ENCODE measurements at regions not wholly inside any gene's neighbourhood (a gene's known extent, or its start where the extent isn't known, plus 50 kb on each side); places are given as distances from the start of the nearest gene placed in this dataset.

DNA sequence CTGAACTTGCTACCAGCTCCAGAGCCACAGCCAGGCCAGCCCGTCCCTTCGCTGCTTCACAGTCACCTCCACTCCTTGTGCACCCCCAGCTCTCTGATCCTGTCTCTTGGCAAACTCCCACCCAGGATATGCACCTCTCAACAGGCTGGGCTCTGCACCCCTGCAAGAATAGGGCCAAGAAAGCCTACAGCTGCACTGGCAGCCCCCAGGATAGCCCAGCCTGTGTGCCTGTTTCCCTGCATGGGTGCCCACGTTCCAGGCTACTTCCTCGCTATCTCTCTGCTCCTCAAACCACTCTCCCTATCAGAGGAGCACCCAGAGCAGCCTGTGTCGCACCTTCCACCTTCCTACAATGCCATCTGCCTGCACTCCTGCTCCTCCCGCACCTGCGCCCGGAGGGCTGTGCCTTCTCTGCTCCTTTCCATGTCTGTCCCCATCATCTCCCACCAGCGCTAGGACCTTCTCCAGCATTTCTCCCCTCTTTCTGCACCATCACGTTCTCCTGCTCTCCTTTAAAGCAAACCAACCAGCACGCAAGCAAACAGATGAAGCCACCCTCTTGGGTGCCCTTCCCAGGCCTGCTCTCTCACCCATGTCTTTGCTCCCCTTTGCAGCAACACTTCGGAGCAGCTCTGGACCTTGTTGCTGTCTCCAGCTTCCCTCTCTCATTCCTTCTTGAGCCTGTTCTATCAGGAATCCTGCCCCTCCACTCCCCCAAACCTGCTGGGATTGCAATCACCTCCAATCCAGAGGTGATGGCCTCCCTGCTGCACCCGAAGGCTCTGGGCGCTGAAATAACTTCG, 313.2 kb upstream of the HS6ST1 start:
- H3K9me3 Mint-ChIP-seq: no peaks in the 10 kb centered on the region
- no peaks in the 10 kb centered on the region for H3K4me1 Mint-ChIP-seq (ENCODE audit: low read depth)
- H3K36me3 Mint-ChIP-seq (ENCODE audit: low read depth): no peaks in the 10 kb centered on the region
- DNase-seq (ENCODE audit: low spot score): no peak
- intact Hi-C loops (cut with micrococcal nuclease): no loop called here
- H3K27me3 Mint-ChIP-seq (ENCODE audit: insufficient read depth): peaks cover 54% of the 10 kb centered on the region
- H3K27ac Mint-ChIP-seq: no peak overlapping the region
- no peak overlapping the region for H3K4me3 Mint-ChIP-seq

DNA sequence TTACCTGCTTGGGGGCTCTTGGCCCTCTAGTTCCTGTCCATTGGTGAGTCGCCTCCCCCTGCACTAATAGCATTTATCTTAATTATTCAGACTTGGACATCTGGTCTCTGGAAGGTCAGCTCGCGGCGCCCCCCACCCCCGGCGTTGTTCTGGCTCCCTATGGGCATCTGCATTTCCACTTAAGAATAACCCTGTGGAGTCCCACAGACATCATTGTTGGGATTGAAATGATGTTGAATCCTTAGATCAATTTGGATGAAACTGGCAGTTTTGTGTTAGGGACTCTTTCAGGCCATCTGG, 313.8 kb upstream of the HS6ST1 start:
- DNase-seq (ENCODE audit: low spot score): no peak
- Mint-ChIP-seq H3K9me3 (no peaks in the 10 kb centered on the region), H3K4me1 (ENCODE audit: low read depth) (no peaks in the 10 kb centered on the region), H3K4me3 (no peak overlapping the region), H3K27ac (no peak overlapping the region), H3K36me3 (ENCODE audit: low read depth) (no peaks in the 10 kb centered on the region), H3K27me3 (ENCODE audit: insufficient read depth) (peaks cover 50% of the 10 kb centered on the region)
- intact Hi-C loops (cut with micrococcal nuclease): no loop called here

DNA sequence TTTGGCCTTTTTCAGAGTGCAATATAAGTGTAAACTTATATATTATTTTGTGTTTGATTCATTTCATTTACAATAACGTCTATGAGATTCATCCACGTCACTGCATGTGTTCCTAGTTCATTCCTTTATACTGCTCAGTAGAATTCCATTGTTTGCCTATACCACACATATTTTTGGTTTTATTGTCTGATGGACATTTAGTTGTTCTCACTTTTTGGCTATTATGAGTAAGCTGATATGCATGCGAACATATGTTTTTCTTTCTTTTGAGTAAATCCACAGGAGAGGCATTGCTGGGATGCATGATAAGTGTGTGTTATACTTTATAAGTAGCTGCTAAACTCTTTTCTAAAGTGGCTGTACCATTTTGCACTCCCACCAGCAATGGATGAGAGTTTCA, 314.8 kb upstream of the HS6ST1 start:
- no peak for DNase-seq (ENCODE audit: low spot score)
- intact Hi-C loops (cut with micrococcal nuclease): no loop called here
- H3K4me1 Mint-ChIP-seq (ENCODE audit: low read depth): no peaks in the 10 kb centered on the region
- H3K36me3 Mint-ChIP-seq (ENCODE audit: low read depth): no peaks in the 10 kb centered on the region
- no peak overlapping the region for H3K4me3 Mint-ChIP-seq
- peaks cover 44% of the 10 kb centered on the region for H3K27me3 Mint-ChIP-seq (ENCODE audit: insufficient read depth)
- H3K27ac Mint-ChIP-seq: no peak overlapping the region
- H3K9me3 Mint-ChIP-seq: no peaks in the 10 kb centered on the region

DNA sequence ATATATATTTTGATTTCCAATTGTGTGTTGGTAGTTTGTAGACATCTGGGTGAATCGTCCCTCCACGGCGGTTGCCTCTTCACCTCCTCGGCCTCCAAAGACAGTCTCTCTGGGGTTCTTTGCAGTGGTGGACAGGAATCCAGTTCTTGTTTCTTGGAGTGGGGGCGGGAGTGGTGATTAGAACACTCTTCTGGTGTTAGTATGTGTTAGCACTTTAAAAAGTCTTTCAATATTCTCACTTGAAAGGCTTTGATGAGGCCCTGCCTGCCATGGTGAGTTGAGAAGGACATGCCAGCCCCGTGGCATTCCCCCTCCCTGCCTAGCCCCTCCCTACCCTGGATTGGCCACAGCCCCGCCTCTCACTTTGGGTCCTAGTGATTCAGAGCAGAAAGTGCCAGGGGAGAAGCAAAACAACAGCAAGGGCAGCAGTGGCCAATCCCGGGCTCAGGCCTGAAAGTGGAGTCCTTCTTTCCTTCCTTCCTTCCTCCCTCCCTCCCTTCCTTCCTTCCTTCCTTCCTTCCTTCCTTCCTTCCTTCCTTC, 316.8 kb upstream of the HS6ST1 start:
- intact Hi-C loops (cut with micrococcal nuclease): no loop called here
- no peaks in the 10 kb centered on the region for H3K4me1 Mint-ChIP-seq (ENCODE audit: low read depth)
- no peak for DNase-seq (ENCODE audit: low spot score)
- no peaks in the 10 kb centered on the region for H3K9me3 Mint-ChIP-seq
- no peak overlapping the region for H3K4me3 Mint-ChIP-seq
- no peak overlapping the region for H3K27ac Mint-ChIP-seq
- peaks cover 35% of the 10 kb centered on the region for H3K27me3 Mint-ChIP-seq (ENCODE audit: insufficient read depth)
- no peaks in the 10 kb centered on the region for H3K36me3 Mint-ChIP-seq (ENCODE audit: low read depth)

DNA sequence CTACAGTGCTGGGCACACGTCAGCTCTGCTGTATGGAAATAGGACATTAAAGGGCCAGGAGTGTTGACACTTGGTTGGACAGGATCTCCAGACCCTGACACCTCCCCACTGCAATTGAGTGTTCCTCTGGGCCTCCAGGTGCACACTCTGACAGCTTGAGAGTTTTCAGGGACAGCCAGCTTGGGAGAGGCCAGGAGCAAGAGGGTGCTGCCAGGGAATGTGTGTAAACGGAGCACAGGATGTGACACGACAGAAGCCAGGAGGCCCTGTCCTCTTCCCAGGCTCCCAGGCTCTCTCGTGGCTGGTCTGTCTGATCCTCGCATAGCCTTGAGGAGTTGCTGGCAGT, 318.1 kb upstream of the HS6ST1 start:
- Mint-ChIP-seq H3K4me3 (no peak overlapping the region), H3K27ac (no peak overlapping the region), H3K27me3 (ENCODE audit: insufficient read depth) (peaks cover 37% of the 10 kb centered on the region), H3K4me1 (ENCODE audit: low read depth) (no peaks in the 10 kb centered on the region), H3K9me3 (no peaks in the 10 kb centered on the region), H3K36me3 (ENCODE audit: low read depth) (no peaks in the 10 kb centered on the region)
- intact Hi-C loops (cut with micrococcal nuclease): no loop called here
- DNase-seq (ENCODE audit: low spot score): no peak

DNA sequence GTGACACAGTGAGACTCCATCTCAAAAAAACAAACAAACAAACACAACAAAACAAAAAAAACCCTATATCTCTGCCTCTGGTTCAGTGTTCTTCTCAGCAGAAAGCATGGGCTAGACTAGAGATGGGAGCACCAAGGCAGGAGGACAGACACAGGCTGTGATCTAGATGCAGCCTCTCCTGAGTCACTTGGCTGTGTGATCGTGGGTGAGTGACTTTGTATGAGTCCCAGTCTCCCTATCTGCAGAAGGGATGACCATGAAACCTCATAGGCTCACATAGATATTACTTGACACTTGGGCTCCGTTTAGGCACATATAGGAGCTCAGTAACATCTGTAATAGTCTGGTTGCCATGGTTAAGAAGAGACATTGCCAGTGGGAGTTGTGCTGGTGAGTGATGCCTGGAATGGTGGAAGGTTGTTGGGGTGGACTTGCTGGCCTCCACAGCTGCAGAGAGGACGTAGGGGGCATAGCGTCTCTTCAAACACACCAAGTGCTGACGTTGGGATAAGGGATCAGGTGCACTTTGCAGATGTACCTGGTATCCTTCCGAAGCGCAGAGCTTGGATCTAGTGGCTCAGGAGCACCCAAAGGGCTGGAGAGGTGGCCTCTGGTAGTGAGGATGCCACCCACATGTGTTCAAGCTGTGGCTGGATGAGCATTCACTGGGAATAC, 318.9 kb upstream of the HS6ST1 start:
- Mint-ChIP-seq H3K9me3 (no peaks in the 10 kb centered on the region), H3K27ac (no peak overlapping the region), H3K27me3 (ENCODE audit: insufficient read depth) (peaks cover 32% of the 10 kb centered on the region), H3K4me1 (ENCODE audit: low read depth) (no peaks in the 10 kb centered on the region), H3K36me3 (ENCODE audit: low read depth) (no peaks in the 10 kb centered on the region), H3K4me3 (no peak overlapping the region)
- intact Hi-C loops (cut with micrococcal nuclease): no loop called here
- no peak for DNase-seq (ENCODE audit: low spot score)

DNA sequence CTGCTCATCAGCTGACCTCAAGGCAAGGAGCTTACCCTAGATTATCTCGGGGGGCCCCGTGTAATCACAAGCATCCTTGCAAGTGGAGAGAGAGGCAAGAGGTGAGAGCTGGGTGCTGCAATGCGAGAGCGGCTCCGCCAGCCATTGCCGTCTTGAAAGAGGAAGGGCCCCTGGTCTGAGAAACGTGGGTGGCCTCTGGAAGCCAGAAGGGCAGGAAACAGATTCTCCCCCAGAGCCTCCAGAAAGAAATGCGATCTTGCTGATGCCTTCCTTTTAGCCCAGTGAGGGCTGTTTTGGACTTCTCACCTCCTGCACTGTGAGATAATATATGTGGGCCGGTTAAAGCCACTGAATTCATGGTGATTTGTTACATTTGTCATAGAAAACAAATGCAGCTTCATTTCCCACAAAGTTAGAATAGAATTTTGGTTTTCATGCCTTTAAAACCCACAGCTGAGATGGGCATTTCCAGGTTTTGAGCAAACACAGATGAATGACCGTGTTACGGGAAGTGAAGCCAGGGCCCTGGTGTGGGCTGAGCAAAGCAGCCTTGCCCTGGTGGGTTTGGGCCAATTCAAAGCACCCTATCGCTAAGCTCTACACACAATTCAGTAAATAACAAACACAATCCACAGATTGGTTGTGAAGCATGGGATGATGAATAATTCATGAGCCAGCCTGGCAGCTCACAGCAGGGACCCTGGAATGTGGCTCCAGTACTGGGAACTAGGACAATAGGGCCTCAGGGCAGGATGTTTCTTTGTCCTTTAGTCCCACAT, 319.9 kb upstream of the HS6ST1 start:
- H3K4me1 Mint-ChIP-seq (ENCODE audit: low read depth): no peaks in the 10 kb centered on the region
- H3K36me3 Mint-ChIP-seq (ENCODE audit: low read depth): no peaks in the 10 kb centered on the region
- no peaks in the 10 kb centered on the region for H3K9me3 Mint-ChIP-seq

DNA sequence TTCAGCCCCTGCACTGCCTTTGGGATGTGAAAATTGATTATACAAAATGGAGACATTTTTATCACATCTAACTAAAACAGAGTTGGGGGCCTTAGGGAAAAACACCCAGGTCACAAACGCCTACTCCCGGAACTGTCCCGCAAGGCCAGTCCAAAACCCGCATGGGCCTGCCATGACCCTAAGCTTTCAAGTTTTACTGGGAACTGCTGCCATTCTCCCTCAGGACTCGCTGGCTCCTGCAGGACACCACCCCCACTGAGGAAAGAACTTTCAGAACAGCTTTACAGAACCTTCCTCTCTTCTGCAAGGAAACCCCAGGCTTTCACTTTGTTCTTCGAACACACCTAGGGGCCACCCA, 320.4 kb upstream of the HS6ST1 start:
- Mint-ChIP-seq H3K27ac (no peak overlapping the region), H3K9me3 (no peaks in the 10 kb centered on the region), H3K4me3 (no peak overlapping the region), H3K36me3 (ENCODE audit: low read depth) (no peaks in the 10 kb centered on the region), H3K4me1 (ENCODE audit: low read depth) (no peaks in the 10 kb centered on the region), H3K27me3 (ENCODE audit: insufficient read depth) (peaks cover 29% of the 10 kb centered on the region)
- intact Hi-C loops (cut with micrococcal nuclease): no loop called here
- DNase-seq (ENCODE audit: low spot score): no peak

More for the DNA sequence above, 319.9 kb upstream of the HS6ST1 start:
- DNase-seq (ENCODE audit: low spot score): no peak
- no peak overlapping the region for H3K4me3 Mint-ChIP-seq
- peaks cover 32% of the 10 kb centered on the region for H3K27me3 Mint-ChIP-seq (ENCODE audit: insufficient read depth)
- H3K27ac Mint-ChIP-seq: no peak overlapping the region
- intact Hi-C loops (cut with micrococcal nuclease): no loop called here

DNA sequence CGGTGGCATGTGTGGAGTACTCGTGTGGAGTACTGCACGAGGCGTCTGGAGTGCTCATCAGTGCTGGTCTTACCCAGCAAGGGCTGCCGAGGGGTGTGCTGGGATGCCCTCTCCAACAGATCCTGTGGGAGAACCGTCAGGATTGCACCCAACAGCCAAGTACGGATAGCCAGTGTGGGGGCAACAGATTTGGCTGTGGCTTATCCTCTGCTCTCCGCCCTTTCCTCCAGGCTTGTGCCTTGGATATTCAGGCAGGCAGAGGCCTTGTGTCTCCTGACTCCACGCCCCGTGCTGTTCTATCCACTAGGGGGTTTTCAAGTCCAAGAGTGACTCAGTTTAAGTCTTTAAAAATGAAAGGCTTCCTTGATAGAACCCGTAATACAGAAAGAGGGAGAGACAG, 321.0 kb upstream of the HS6ST1 start:
- intact Hi-C loops (cut with micrococcal nuclease): no loop called here
- H3K4me1 Mint-ChIP-seq (ENCODE audit: low read depth): no peaks in the 10 kb centered on the region
- H3K4me3 Mint-ChIP-seq: no peak overlapping the region
- no peaks in the 10 kb centered on the region for H3K9me3 Mint-ChIP-seq
- peaks cover 30% of the 10 kb centered on the region for H3K27me3 Mint-ChIP-seq (ENCODE audit: insufficient read depth)
- no peak for DNase-seq (ENCODE audit: low spot score)
- H3K36me3 Mint-ChIP-seq (ENCODE audit: low read depth): no peaks in the 10 kb centered on the region
- no peak overlapping the region for H3K27ac Mint-ChIP-seq

DNA sequence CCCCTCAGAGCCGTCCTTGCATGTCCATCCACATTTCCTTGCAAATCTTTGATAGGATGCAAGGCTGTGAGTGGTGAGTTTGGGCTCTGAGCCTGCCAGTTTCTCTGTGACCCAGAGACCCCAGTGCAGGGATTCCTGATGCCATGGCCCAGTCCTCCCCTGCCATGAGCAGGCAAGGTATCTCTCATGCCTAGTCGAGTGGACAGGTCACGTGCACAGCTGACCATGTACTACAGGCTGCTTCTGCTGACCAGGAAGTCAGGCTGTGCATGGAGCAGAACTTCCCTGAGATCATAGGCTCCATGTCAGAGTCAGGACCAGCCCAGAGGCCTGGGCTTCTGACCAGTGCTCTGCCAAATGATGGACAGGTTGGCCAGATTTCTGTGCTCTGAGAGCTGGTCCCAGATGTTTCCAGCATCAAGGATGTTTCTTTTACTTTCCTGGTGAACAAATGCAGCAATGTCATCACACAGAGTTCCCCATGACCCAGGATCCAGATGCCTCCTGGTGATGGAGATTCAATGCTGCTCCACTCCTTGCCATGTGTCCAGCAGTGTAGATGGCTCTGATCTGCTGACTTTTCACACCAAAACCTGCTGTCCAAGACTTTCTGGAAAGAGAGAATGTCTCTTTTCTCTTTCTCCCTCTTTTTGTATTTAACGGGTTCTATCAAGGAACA, 321.6 kb upstream of the HS6ST1 start:
- H3K4me1 Mint-ChIP-seq (ENCODE audit: low read depth): no peaks in the 10 kb centered on the region

DNA sequence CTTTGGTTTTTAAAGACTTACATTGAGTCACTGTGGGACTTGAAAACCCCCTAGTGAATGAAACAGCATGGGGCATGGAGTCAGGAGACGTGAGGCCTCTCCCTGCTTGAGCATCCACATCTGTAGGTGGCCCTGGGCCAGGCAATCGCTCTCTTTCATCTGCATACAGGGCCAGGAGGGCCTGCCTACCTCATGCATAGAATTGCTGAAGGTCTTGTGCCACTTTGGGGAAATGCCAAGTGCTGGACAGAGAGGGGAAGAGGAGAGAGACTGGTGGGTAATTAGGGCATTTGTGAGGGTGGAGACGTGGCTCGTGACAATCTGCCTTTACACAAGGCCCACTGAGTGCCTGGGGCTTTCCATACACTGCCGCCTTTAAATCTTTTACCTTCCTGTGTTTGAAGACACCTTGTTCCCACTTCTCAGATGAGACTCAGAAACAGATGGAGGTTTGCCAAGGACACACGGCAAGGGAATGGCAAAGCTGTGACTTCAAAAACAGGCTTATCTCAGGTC, 322.2 kb upstream of the HS6ST1 start:
- Mint-ChIP-seq H3K27me3 (ENCODE audit: insufficient read depth) (peaks cover 39% of the 10 kb centered on the region), H3K27ac (no peak overlapping the region), H3K9me3 (no peaks in the 10 kb centered on the region), H3K4me3 (no peak overlapping the region), H3K36me3 (ENCODE audit: low read depth) (no peaks in the 10 kb centered on the region), H3K4me1 (ENCODE audit: low read depth) (no peaks in the 10 kb centered on the region)
- intact Hi-C loops (cut with micrococcal nuclease): no loop called here
- DNase-seq (ENCODE audit: low spot score): no peak

More for the DNA sequence above, 321.6 kb upstream of the HS6ST1 start:
- Mint-ChIP-seq H3K4me3 (no peak overlapping the region), H3K27ac (no peak overlapping the region), H3K27me3 (ENCODE audit: insufficient read depth) (peaks cover 36% of the 10 kb centered on the region), H3K9me3 (no peaks in the 10 kb centered on the region), H3K36me3 (ENCODE audit: low read depth) (no peaks in the 10 kb centered on the region)
- no peak for DNase-seq (ENCODE audit: low spot score)
- intact Hi-C loops (cut with micrococcal nuclease): no loop called here

DNA sequence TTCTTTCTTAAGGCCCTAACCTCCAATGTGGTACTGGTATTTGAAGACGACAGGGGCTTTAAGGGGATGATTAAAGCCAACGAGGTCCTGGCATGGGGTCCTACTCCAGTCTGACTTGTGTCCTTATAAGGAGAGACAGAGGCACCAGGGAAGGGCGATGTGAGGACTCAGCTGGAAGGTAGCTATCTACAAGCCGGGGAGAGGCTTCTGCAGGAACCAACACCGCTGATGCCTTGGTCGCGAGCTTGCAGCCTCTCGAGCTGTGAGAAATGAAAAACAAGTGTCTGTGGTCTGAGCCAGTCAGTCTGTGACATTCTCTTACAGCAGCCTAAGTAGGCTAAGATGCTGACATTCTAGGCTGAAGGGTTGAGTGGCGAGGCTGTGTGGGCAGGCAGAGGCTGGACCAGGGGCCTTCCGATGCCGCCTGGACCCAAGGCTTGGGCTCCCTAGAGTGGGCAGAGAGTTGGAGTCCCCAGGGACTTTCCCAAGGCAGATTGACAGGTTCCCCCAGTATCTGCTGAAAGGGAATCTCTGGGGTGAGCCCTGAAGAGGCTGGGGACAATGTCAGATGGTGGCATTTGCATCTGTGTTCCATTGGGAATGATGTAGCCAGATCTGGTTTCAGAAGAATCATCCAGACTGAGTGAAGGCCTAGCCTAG, 322.9 kb upstream of the HS6ST1 start:
- Mint-ChIP-seq H3K9me3 (no peaks in the 10 kb centered on the region), H3K27me3 (ENCODE audit: insufficient read depth) (peaks cover 43% of the 10 kb centered on the region), H3K4me3 (no peak overlapping the region), H3K36me3 (ENCODE audit: low read depth) (no peaks in the 10 kb centered on the region), H3K4me1 (ENCODE audit: low read depth) (no peaks in the 10 kb centered on the region), H3K27ac (no peak overlapping the region)
- DNase-seq (ENCODE audit: low spot score): no peak
- intact Hi-C loops (cut with micrococcal nuclease): no loop called here

All from activated T-helper 1 cell treated with anti-CD3 and anti-CD28 coated beads, Interleukin-12 subunit alpha, Interleukin-12 subunit beta, Interleukin-2, Interleukin-4 antibody, amounts not matched to agents 30 ng/mL and 10 ng/mL and 1 ng/mL, durations not matched to agents 14 hours and 24 hours and 36 hours (primary cell).